ENCODE measurements at regions not wholly inside any gene's neighbourhood (a gene's known extent, or its start where the extent isn't known, plus 50 kb on each side); places are given as distances from the start of the nearest gene placed in this dataset.

DNA sequence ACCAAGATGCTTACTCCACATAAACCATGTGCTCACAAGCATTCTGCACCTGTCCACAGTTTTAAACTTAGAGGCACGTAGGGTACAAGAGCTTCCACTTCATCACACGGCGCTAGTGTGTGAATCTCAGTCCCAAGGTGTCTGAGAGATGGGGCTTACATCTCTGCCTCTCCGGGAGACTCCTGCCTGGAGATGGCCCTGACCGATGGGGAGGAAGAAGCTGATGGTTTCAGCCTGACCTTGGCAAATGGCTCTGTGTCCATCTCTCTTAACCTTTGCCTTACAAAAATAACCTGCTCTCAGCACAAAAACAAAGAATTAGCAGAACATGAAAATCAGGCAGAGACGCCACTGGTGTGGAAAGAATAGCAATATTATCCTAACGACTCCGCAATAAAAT, 559.3 kb upstream of the B3GAT1 start:
- TF ChIP-seq, protein P1, sequence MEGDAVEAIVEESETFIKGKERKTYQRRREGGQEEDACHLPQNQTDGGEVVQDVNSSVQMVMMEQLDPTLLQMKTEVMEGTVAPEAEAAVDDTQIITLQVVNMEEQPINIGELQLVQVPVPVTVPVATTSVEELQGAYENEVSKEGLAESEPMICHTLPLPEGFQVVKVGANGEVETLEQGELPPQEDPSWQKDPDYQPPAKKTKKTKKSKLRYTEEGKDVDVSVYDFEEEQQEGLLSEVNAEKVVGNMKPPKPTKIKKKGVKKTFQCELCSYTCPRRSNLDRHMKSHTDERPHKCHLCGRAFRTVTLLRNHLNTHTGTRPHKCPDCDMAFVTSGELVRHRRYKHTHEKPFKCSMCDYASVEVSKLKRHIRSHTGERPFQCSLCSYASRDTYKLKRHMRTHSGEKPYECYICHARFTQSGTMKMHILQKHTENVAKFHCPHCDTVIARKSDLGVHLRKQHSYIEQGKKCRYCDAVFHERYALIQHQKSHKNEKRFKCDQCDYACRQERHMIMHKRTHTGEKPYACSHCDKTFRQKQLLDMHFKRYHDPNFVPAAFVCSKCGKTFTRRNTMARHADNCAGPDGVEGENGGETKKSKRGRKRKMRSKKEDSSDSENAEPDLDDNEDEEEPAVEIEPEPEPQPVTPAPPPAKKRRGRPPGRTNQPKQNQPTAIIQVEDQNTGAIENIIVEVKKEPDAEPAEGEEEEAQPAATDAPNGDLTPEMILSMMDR (IDR thresholded peaks at IDR 0.05) = no peak
- no peak for TF ChIP-seq EZH2 (IDR thresholded peaks at IDR 0.05)
- TF ChIP-seq EZH2phosphoT487 (IDR thresholded peaks at IDR 0.05) = no peak
